Brain microvascular endothelial cell (primary cell): ENCODE measurements at regions not wholly inside any gene's neighbourhood (a gene's known extent, or its start where the extent isn't known, plus 50 kb on each side); places are given as distances from the start of the nearest gene placed in this dataset.
A peak's percentile ranks its signal among the peaks of the same experiment; 100 is the strongest.

Source experiments
- DNase-seq: peaks from one replicate; pipeline ENCODE4 v3.0.0-alpha.2; 2020
- H3K27ac ChIP-seq: fragments of 250-450 bp; sonication (Bioruptor Pico); 2 replicates; pipeline ENCODE4 v1.5.1; 2020; ENCODE audit warnings: mild to moderate bottlenecking, moderate library complexity
- H3K27me3 ChIP-seq: fragments of 250-450 bp; sonication (Bioruptor Pico); replicated peaks from 2 replicates; pipeline ENCODE4 v1.5.1; 2020; ENCODE audit warnings: mild to moderate bottlenecking
- H3K36me3 ChIP-seq: fragments of 250-450 bp; sonication (Bioruptor Pico); replicated peaks from 2 replicates; pipeline ENCODE4 v1.5.1; 2020; ENCODE audit warnings: mild to moderate bottlenecking
- H3K4me3 ChIP-seq: 2 replicates; pipeline ENCODE4 v1.5.1; 2011; ENCODE audit warnings: low read depth, mild to moderate bottlenecking, control low read depth, low read length, moderate library complexity
- CTCF ChIP-seq: IDR thresholded peaks from 2 replicates; pipeline ENCODE4 v1.5.1; 2011; ENCODE audit warnings: low read depth, mild to moderate bottlenecking, moderate library complexity, low read length, control low read depth, inconsistent platforms; ENCODE audit errors: missing control alignments
- in situ Hi-C: cut with HindIII; loops from 2 replicates; pipeline ENCODE4 v1.10.0; 2017; ENCODE audit warnings: low sequenced_read_pairs, low pct_ligation_motif_present

GRCh38 chr6:56343295-56343694 is 95.9 kb upstream of the COL21A1 start:
- Histone ChIP-seq H3K27ac (no peak overlapping the region), H3K4me3 (no peak overlapping the region), H3K36me3 (no peaks in the 10 kb centered on the region), H3K27me3 (no peaks in the 10 kb centered on the region)
- TF ChIP-seq CTCF, result no peak
- in situ Hi-C loops, result no loop called here
- no peak for DNase-seq

GRCh38 chr6:56339524-56339923 is 92.1 kb upstream of the COL21A1 start:
- Histone ChIP-seq H3K36me3 (no peaks in the 10 kb centered on the region), H3K27ac (no peak overlapping the region), H3K27me3 (no peaks in the 10 kb centered on the region), H3K4me3 (no peak overlapping the region)
- no peak for TF ChIP-seq CTCF
- in situ Hi-C loops, result no loop called here
- no peak for DNase-seq

GRCh38 chr6:56335726-56336125 is 88.3 kb upstream of the COL21A1 start:
- in situ Hi-C loops, result no loop called here
- DNase-seq, result peak; percentile 62
- peak overlapping the region; percentile 86 for H3K27ac ChIP-seq
- no peak for TF ChIP-seq CTCF
- no peaks in the 10 kb centered on the region for H3K27me3 ChIP-seq
- no peaks in the 10 kb centered on the region for H3K36me3 ChIP-seq
- H3K4me3 ChIP-seq, result no peak overlapping the region

- Histone ChIP-seq H3K36me3 (no peaks in the 10 kb centered on the region), H3K4me3 (no peak overlapping the region), H3K27me3 (no peaks in the 10 kb centered on the region), H3K27ac (peak overlapping the region; percentile 86)
- in situ Hi-C loops, result no loop called here
- no peak for TF ChIP-seq CTCF
- DNase-seq, result peak; percentile 79
Observed at GRCh38 chr6:56334937-56335336, 87.6 kb upstream of the COL21A1 start.

- no peaks in the 10 kb centered on the region for H3K27me3 ChIP-seq
- H3K4me3 ChIP-seq, result no peak overlapping the region
- in situ Hi-C loops, result no loop called here
- H3K36me3 ChIP-seq, result no peaks in the 10 kb centered on the region
- H3K27ac ChIP-seq, result peak overlapping the region; percentile 63
- no peak for TF ChIP-seq CTCF
- no peak for DNase-seq
Observed at GRCh38 chr6:56329271-56330050, 82.1 kb upstream of the COL21A1 start.

- no peak for DNase-seq
- Histone ChIP-seq H3K27me3 (no peaks in the 10 kb centered on the region), H3K4me3 (no peak overlapping the region), H3K27ac (no peak overlapping the region), H3K36me3 (no peaks in the 10 kb centered on the region)
- no peak for TF ChIP-seq CTCF
- in situ Hi-C loops, result no loop called here
Observed at GRCh38 chr6:56328728-56329090, 81.3 kb upstream of the COL21A1 start.
